ENCODE measurements at regions not wholly inside any gene's neighbourhood (a gene's known extent, or its start where the extent isn't known, plus 50 kb on each side); places are given as distances from the start of the nearest gene placed in this dataset.

DNA sequence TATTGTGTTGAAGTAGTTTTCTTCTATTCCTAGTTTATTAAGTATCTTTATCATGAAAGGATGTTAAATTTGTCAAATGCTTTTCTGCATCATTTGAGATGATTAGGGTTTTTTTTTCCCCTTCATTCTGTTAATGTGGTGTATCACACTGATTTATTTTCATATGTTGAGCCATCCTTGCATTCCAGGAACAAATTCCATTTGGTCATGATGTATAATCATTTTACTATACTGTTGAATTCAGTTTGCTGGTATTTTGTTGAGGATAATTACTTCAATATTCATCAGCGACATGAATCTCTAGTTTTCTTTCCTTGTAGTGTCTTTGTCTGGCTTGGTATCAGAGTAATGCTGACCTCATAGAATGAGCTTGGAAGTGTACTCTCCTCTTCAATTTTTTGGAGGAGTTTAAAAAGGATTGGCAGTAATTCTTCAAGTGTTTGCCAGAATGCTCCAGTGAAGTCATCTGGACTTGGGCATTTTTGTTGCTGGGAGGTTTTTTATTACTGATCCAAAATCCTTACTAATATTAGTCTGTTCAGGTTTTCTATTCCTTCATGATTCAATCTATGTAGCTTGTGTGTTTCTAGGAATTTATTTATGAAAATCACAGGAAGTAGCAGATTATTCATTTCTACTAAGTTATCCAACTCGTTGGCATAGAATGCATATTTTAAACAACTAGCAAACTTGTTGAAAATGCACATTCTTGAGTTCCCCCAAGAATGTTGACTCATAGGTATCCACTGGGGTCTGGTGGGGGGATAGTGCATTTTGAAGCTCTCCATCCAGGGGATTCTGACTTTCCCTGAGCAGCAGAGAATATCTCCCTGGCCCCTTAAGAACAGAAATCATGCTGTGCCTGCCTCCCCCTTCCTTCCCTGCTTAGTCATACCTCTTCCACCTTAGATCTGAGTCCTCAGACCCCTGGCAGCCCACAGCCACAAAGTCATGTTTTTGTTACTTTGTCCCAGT lies 187.1 kb downstream of the BMP7 start:
- no peak for TF ChIP-seq POLR2A (IDR thresholded peaks at IDR 0.05)
- TF ChIP-seq, protein P1, sequence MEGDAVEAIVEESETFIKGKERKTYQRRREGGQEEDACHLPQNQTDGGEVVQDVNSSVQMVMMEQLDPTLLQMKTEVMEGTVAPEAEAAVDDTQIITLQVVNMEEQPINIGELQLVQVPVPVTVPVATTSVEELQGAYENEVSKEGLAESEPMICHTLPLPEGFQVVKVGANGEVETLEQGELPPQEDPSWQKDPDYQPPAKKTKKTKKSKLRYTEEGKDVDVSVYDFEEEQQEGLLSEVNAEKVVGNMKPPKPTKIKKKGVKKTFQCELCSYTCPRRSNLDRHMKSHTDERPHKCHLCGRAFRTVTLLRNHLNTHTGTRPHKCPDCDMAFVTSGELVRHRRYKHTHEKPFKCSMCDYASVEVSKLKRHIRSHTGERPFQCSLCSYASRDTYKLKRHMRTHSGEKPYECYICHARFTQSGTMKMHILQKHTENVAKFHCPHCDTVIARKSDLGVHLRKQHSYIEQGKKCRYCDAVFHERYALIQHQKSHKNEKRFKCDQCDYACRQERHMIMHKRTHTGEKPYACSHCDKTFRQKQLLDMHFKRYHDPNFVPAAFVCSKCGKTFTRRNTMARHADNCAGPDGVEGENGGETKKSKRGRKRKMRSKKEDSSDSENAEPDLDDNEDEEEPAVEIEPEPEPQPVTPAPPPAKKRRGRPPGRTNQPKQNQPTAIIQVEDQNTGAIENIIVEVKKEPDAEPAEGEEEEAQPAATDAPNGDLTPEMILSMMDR (IDR thresholded peaks at IDR 0.05): no peak
- no peak for TF ChIP-seq POLR2AphosphoS5 (IDR thresholded peaks at IDR 0.05)
- Histone ChIP-seq H3K9me3 (peaks cover 16 to 33% of the 10 kb centered on the region in 2 donors), H3K27ac (no peak overlapping the region), H3K36me3 (no peaks in the 10 kb centered on the region), H3K4me3 (no peak overlapping the region), H3K4me1 (no peaks in the 10 kb centered on the region), H3K27me3 (peaks cover 0 to 5% of the 10 kb centered on the region in 2 donors)
- DNase-seq (ENCODE audit: low spot score in 2 of 2): no peak
- intact Hi-C loops (cut with DNase I; ENCODE audit: low total_unique reads): no loop called here

GRCh38 chr20:57080796-57081195 lies 185.6 kb downstream of the BMP7 start:
- no peaks in the 10 kb centered on the region for H3K36me3 ChIP-seq
- TF ChIP-seq POLR2AphosphoS5 (IDR thresholded peaks at IDR 0.05) (no peak), POLR2A (IDR thresholded peaks at IDR 0.05) (no peak)
- TF ChIP-seq, protein P1 (IDR thresholded peaks at IDR 0.05): no peak
- intact Hi-C loops (cut with DNase I; ENCODE audit: low total_unique reads): no loop called here
- H3K9me3 ChIP-seq: peaks cover 16 to 33% of the 10 kb centered on the region in 2 donors
- DNase-seq (ENCODE audit: low spot score in 2 of 2): no peak
- no peak overlapping the region for H3K4me3 ChIP-seq
- no peaks in the 10 kb centered on the region for H3K4me1 ChIP-seq
- peaks cover 0 to 5% of the 10 kb centered on the region in 2 donors for H3K27me3 ChIP-seq
- no peak overlapping the region for H3K27ac ChIP-seq

- H3K4me3 ChIP-seq: no peak overlapping the region
- intact Hi-C loops (cut with DNase I; ENCODE audit: low total_unique reads): no loop called here
- peaks cover 0 to 12% of the 10 kb centered on the region in 2 donors for H3K27me3 ChIP-seq
- TF ChIP-seq, protein P1 (IDR thresholded peaks at IDR 0.05): no peak
- TF ChIP-seq POLR2A (IDR thresholded peaks at IDR 0.05) (no peak), POLR2AphosphoS5 (IDR thresholded peaks at IDR 0.05) (no peak)
- H3K27ac ChIP-seq: no peak overlapping the region
- peaks cover 16 to 29% of the 10 kb centered on the region in 2 donors for H3K9me3 ChIP-seq
- DNase-seq (ENCODE audit: low spot score in 2 of 2): no peak
- H3K4me1 ChIP-seq: no peaks in the 10 kb centered on the region
- no peaks in the 10 kb centered on the region for H3K36me3 ChIP-seq
These were observed 184.0 kb downstream of the BMP7 start for GRCh38 chr20:57082357-57082945.

- Histone ChIP-seq H3K27ac (no peak overlapping the region), H3K4me1 (no peaks in the 10 kb centered on the region), H3K27me3 (peaks cover 0 to 17% of the 10 kb centered on the region in 2 donors), H3K4me3 (no peak overlapping the region), H3K36me3 (no peaks in the 10 kb centered on the region), H3K9me3 (peaks cover 18 to 23% of the 10 kb centered on the region in 2 donors)
- intact Hi-C loops (cut with DNase I; ENCODE audit: low total_unique reads): no loop called here
- DNase-seq (ENCODE audit: low spot score in 2 of 2): no peak
- TF ChIP-seq POLR2A (IDR thresholded peaks at IDR 0.05) (no peak), POLR2AphosphoS5 (IDR thresholded peaks at IDR 0.05) (no peak)
- TF ChIP-seq, protein P1 (IDR thresholded peaks at IDR 0.05): no peak
These were observed 183.4 kb downstream of the BMP7 start for GRCh38 chr20:57083072-57083471.

GRCh38 chr20:57086066-57086465 lies 180.4 kb downstream of the BMP7 start:
- H3K9me3 ChIP-seq: peaks cover 0 to 4% of the 10 kb centered on the region in 2 donors
- no peak overlapping the region for H3K4me3 ChIP-seq
- H3K27me3 ChIP-seq: peaks cover 0 to 17% of the 10 kb centered on the region in 2 donors
- TF ChIP-seq POLR2A (IDR thresholded peaks at IDR 0.05): no peak
- DNase-seq (ENCODE audit: low spot score in 2 of 2): no peak
- intact Hi-C loops (cut with DNase I; ENCODE audit: low total_unique reads): no loop called here
- no peaks in the 10 kb centered on the region for H3K36me3 ChIP-seq
- no peak overlapping the region for H3K27ac ChIP-seq
- no peaks in the 10 kb centered on the region for H3K4me1 ChIP-seq
